GM10266 (cell line): ENCODE measurements at regions not wholly inside any gene's neighbourhood (a gene's known extent, or its start where the extent isn't known, plus 50 kb on each side); places are given as distances from the start of the nearest gene placed in this dataset.

Source experiments
- DNase-seq: peaks from one replicate; pipeline ENCODE4 v3.0.0; 2012; ENCODE audit errors: extremely low spot score
- TF ChIP-seq, protein P1 (sequence below): IDR thresholded peaks from 2 replicates; pipeline ENCODE4 v1.5.1; 2012; ENCODE audit warnings: mild to moderate bottlenecking, low read depth; ENCODE audit not compliant: control insufficient read depth, insufficient read depth; ENCODE audit errors: missing control alignments

DNA sequence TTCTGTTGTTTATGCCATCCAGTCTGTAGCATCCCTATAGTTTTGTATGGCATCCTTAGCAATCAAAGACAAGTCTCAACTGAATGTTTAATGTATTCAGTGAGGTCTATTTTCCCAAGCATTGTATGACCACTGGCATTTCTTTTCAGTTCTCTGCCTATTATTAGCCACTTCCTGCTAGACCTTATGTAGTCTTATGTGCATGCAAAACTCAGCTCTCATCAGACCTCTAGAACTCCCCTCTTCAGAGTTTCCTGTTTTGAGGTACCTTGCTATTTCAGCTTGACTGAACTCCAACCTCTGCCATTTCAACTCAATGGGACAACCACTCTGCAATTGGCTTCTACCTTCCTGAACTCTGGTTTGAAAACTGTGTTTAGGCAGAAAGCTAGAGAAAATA, 113.2 kb downstream of the SLC25A46 start:
- TF ChIP-seq, protein P1, sequence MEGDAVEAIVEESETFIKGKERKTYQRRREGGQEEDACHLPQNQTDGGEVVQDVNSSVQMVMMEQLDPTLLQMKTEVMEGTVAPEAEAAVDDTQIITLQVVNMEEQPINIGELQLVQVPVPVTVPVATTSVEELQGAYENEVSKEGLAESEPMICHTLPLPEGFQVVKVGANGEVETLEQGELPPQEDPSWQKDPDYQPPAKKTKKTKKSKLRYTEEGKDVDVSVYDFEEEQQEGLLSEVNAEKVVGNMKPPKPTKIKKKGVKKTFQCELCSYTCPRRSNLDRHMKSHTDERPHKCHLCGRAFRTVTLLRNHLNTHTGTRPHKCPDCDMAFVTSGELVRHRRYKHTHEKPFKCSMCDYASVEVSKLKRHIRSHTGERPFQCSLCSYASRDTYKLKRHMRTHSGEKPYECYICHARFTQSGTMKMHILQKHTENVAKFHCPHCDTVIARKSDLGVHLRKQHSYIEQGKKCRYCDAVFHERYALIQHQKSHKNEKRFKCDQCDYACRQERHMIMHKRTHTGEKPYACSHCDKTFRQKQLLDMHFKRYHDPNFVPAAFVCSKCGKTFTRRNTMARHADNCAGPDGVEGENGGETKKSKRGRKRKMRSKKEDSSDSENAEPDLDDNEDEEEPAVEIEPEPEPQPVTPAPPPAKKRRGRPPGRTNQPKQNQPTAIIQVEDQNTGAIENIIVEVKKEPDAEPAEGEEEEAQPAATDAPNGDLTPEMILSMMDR, result no peak
- DNase-seq, result no peak

DNA sequence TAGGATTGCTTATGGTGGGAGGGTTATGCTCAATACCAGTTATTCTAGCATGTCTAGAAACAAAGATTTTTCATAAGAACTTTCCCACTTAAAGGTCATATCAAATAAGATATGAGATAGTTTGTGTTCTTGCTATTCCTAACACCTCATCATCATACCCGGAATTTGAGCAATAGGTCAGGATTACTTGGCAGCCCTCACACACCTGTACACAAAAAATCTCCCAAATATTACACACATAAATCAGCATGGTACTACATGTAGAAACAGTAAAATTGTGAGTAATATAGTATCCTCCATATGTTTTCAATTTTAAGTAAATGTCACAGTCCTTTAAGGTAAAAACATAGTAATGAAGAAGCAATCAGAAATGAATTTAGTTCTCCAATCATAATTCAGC, 113.7 kb downstream of the SLC25A46 start:
- DNase-seq, result no peak
- TF ChIP-seq, protein P1, result no peak

DNA sequence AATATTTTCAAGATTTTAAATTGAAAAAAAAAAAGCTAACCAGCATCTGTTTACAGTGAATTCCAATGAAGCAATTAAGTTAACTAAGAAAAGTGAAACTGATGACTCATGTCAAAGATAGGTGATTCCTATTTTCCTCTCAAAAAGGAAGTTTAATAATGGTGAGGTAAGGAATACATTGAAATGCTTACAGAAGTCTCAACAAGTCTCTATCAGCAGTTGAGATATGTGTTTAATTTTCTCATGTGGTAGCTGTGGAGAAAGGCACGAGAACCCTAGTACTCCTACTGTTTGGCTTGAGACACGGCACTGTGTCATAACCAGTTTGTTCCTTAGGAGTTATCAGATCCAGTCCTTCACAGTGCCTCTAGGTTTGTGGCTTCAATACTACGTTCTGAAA, 114.5 kb downstream of the SLC25A46 start:
- no peak for DNase-seq
- TF ChIP-seq, protein P1, result no peak

DNA sequence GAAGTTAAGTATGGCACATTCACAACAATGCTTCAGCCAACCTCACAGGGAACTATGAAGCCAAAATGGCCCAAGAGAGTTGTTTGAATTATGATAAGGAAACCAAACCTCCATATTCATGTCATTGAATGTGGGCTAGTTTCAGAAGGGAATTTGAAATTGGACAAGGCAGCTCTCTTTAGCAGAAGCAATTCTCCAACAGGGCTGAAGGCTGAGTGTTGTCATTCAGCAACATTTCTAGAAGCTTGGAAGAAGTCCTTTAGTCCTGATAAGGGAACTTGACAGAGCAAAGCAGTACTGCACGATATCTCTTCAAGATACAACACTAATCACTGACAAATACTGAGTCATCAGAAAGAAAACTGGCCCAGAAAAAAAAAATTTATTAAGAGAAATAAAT, 115.4 kb downstream of the SLC25A46 start:
- no peak for DNase-seq
- TF ChIP-seq, protein P1, result no peak

DNA sequence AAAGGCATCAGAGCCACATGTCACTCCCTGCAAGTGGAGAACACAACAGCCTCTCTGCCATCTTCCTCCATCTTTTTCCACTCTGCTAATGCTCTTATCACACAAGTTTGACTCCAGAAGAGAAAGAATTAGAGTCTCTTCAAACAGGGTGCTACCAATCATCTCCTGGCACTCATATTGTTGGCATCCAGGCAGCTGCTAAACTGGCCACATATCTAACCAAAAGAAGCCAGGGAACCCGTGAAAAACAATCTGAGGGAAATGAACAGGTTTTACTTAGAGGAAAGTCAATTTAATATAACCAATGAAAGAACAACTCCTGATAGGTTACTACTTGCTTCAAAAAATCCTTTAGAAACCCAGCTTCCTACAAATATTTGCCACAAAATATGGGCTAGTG, 117.2 kb downstream of the SLC25A46 start:
- DNase-seq, result no peak
- TF ChIP-seq, protein P1, result no peak

DNA sequence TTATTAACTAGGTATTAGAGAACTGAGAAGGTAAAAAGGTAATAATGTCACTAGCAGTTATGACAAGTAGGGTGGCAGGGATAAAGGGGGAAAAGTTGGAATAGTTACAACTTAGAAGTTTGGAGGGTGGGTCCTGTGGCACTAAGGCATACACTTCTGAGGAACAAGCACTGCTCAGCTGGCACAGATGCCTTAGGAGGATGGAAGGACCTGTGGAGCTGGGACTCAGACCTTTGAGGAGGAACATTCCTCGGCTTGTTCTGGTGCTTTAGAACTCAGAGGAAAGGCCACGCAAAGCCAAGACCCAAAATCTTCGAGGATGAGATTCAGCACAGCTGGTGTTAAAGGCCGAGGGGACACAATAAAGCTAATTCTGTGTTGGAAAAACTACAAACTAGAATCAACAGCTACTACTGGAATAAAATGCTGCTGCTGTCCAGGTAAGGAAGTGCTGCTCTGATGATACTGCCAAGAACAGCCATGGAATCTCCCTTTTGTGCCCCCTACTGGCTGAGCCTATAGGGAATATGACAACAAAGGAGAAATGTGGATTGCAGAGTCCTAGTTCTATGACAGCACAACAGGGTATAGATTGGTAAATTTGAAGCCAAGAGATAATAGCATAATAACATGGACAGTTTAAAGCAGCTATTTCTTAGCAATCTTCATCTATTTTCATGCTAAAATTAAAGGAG, 126.7 kb downstream of the SLC25A46 start:
- TF ChIP-seq, protein P1, result peak; percentile 54

DNA sequence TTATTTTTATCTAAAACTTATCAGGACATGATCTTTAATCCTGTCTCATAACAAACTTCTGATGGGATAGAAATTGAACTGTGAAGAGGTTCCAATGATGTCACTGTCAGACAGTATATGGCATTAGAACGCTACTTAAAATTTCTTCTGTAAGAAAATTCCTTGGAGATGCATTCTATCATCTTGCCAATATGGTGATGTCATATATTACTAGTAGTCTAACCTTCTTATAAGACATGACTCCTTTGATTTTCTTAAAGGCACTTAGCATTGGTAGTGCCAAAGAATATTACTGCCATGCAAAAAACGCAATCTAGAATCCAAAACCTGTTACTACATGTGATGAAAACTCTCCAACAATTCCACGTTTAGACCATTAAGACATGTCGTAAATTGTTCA, 131.1 kb downstream of the SLC25A46 start:
- TF ChIP-seq, protein P1, result no peak
- DNase-seq, result no peak

More for the DNA sequence above, 126.7 kb downstream of the SLC25A46 start:
- DNase-seq, result peak; percentile 32
